Panc1 (cell line): ENCODE measurements at regions not wholly inside any gene's neighbourhood (a gene's known extent, or its start where the extent isn't known, plus 50 kb on each side); places are given as distances from the start of the nearest gene placed in this dataset.
"Not testable (repeated sequence)": the region's sequence is repeated elsewhere in the genome, so short reads cannot be mapped to it uniquely, and the experiment has no call there.

Experiments used
- ATAC-seq: fragments of 200-7000 bp; cut with Tn5 transposase; 2 replicates; pipeline ENCODE4 v1.9.1; 2020; ENCODE audit warnings: mild to moderate bottlenecking, moderate library complexity
- BruUV-seq: library from RNA; stranded (reverse); fragments of 400-500 nt; replicated peaks from 2 replicates; lab custom pipeline; 2021; lab: Mats Ljungman, UMichigan
- CTCF ChIA-PET: fragments of 300-600 bp; sonication (Branson Sonifier 250); formaldehyde crosslinking; loops from one replicate; lab custom pipeline; 2022; ENCODE audit warnings: antibody characterized with exemption; lab: Charles Lee
- POLR2A ChIA-PET: fragments of 300-600 bp; sonication (Branson Sonifier 250); formaldehyde crosslinking; loops from one replicate; lab custom pipeline; 2022; ENCODE audit warnings: antibody characterized with exemption; lab: Charles Lee
- DNase-seq: peaks from one replicate; pipeline ENCODE4 v3.0.0-alpha.2; 2010; ENCODE audit warnings: low read depth, low spot score
- H3K27ac ChIP-seq: 2 replicates; pipeline ENCODE4 v1.5.1; 2011; ENCODE audit warnings: mild to moderate bottlenecking, low read length, inconsistent platforms
- H3K27me3 ChIP-seq: fragments of 200-500 bp; sonication (Bioruptor generic); 2 replicates; pipeline ENCODE4 v1.6.0; 2014; ENCODE audit warnings: low read length, inconsistent platforms; ENCODE audit not compliant: control insufficient read depth, insufficient read depth
- H3K36me3 ChIP-seq: fragments of 200-500 bp; sonication (Bioruptor generic); 2 replicates; pipeline ENCODE4 v1.5.1; 2014; ENCODE audit warnings: inconsistent platforms, mild to moderate bottlenecking, low read length, moderate library complexity; ENCODE audit not compliant: control insufficient read depth, insufficient read depth
- H3K4me1 ChIP-seq: 2 replicates; pipeline ENCODE4 v1.5.1; 2011; ENCODE audit warnings: inconsistent platforms, mild to moderate bottlenecking, low read length, moderate library complexity; ENCODE audit not compliant: control insufficient read depth, insufficient read depth
- H3K4me3 ChIP-seq, 2 experiments: 2 replicates each; pipeline ENCODE4 v1.5.1; 2011 to 2012; ENCODE audit warnings: low read depth in 2 of 2, low read length in 2 of 2, mild to moderate bottlenecking in 2 of 2, inconsistent platforms in 1 of 2, moderate library complexity in 1 of 2
- H3K9me3 ChIP-seq: fragments of 200-500 bp; sonication (Bioruptor generic); 2 replicates; pipeline ENCODE4 v1.5.1; 2014; ENCODE audit warnings: low read depth, mild to moderate bottlenecking, inconsistent platforms, low read length, moderate library complexity; ENCODE audit not compliant: control insufficient read depth, insufficient read depth
- CTCF ChIP-seq: fragments of 450-650 bp; IDR thresholded peaks from 2 replicates; pipeline ENCODE4 v1.5.1; 2017; ENCODE audit warnings: mild to moderate bottlenecking
- POLR2AphosphoS5 ChIP-seq: IDR thresholded peaks from 2 replicates; pipeline ENCODE4 v1.6.1; 2012; ENCODE audit warnings: mild to moderate bottlenecking, low read depth, low read length, moderate library complexity
- REST ChIP-seq, 2 experiments: IDR thresholded peaks; 2 replicates each; pipeline ENCODE4 v1.6.1; 2011 to 2012; ENCODE audit warnings: low read depth in 2 of 2, control low read depth in 1 of 2, low read length in 1 of 2, mild to moderate bottlenecking in 1 of 2, moderate library complexity in 1 of 2; ENCODE audit not compliant: insufficient read depth in 1 of 2
- SIN3A ChIP-seq: IDR thresholded peaks from 2 replicates; pipeline ENCODE4 v1.6.1; 2012; ENCODE audit warnings: low read depth, mild to moderate bottlenecking, low read length, moderate library complexity, borderline replicate concordance; ENCODE audit not compliant: insufficient read depth
- TCF7L2 ChIP-seq: IDR thresholded peaks from 2 replicates; pipeline ENCODE4 v1.6.1; 2011; ENCODE audit warnings: mild to moderate bottlenecking, low read depth, low read length, inconsistent platforms
- in situ Hi-C: cut with HindIII; loops from 2 replicates; pipeline ENCODE4 v1.10.0; 2016; ENCODE audit warnings: low sequenced_read_pairs, low pct_unique_long_range_greater_than_20kb
- intact Hi-C: fragments of 100-400 bp; cut with micrococcal nuclease; formaldehyde crosslinking; loops from one replicate; pipeline ENCODE4 v1.10.0; 2022; ENCODE audit not compliant: unreplicated experiment

DNA sequence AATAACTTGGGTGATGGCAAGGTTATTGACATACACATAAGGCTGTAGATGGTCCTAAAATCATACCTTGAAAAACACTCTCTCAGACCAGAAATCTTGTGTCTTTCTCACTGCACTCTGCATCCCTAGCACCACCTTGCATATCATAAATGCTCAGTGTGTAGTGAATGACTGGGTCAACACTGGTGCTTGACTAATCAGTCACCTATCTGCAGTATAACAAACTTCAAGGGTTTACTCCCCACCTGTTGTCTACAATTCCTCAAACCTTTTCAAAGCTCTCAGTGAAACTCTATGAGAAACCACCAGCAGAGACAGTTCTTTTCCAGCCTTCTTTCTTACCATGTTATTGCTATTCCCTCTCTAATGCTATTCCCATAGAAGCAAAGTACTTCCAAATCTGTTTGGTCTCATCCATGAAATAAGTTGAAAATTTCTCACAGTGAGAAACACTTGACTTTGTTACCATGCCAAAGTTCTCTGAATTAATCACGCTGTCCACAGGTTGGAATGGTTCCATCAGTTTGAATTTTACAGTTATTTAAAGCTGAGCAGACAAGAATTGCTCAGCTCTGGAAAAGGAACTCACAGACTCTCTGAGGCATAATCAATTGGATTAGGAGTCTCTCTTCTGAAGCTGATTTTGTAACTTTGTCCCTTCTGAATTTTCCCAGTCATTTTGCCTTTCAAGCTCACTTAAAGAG is 104.8 kb upstream of the EYA4 start:
- ChIA-PET POLR2A (no interaction called here), CTCF (no interaction called here)
- Histone ChIP-seq H3K9me3 (no peaks in the 10 kb centered on the region), H3K4me3 (no peak overlapping the region), H3K27me3 (no peaks in the 10 kb centered on the region), H3K36me3 (no peaks in the 10 kb centered on the region), H3K4me1 (no peaks in the 10 kb centered on the region), H3K27ac (no peak overlapping the region)
- ATAC-seq (no peak), DNase-seq (no peak)
- in situ Hi-C loops (no loop called here), intact Hi-C loops (no loop called here)
- BruUV-seq, result no TSS peak
- TF ChIP-seq TCF7L2, result no peak
- no peak for TF ChIP-seq SIN3A
- no peak for TF ChIP-seq POLR2AphosphoS5
- TF ChIP-seq CTCF, result no peak
- no peak for TF ChIP-seq REST (IDR thresholded peaks at IDR 0.05; ENCODE audit: insufficient read depth in 1 of 2, low read depth in 2 of 2, low read length in 1 of 2)

GRCh38 chr6:133147470-133148184 is 93.5 kb upstream of the EYA4 start:
- intact Hi-C loops, POLR2A ChIA-PET, in situ Hi-C loops, H3K27ac ChIP-seq, H3K4me3 ChIP-seq, CTCF ChIA-PET, H3K36me3 ChIP-seq, H3K27me3 ChIP-seq, ATAC-seq, BruUV-seq, H3K9me3 ChIP-seq, H3K4me1 ChIP-seq, DNase-seq: not testable (repeated sequence)

DNA sequence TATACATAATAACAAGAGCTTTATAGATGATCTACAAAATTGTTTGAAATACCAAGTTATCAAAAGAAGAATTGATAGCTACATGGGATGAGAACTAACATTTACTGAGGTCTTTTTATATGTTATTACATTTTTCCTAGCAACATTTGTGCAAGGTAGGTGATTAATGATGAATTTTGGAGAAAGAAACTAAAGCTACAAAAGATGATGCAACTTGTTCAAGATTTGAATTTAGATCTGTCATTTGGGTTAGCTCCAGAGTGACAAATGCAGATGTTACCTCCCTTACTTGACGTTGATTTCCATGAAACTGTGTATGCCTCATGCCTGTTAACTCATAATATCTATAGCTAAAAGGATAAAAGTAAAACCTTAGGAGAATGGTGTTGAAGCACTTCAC is 84.5 kb upstream of the EYA4 start:
- no TSS peak for BruUV-seq
- intact Hi-C loops (no loop called here), in situ Hi-C loops (no loop called here)
- no peak for ATAC-seq
- no peaks in the 10 kb centered on the region for H3K9me3 ChIP-seq
- H3K27me3 ChIP-seq, result no peaks in the 10 kb centered on the region
- no peaks in the 10 kb centered on the region for H3K4me1 ChIP-seq
- TF ChIP-seq TCF7L2 (no peak), CTCF (no peak), POLR2AphosphoS5 (no peak), REST (IDR thresholded peaks at IDR 0.05; ENCODE audit: insufficient read depth in 1 of 2, low read depth in 2 of 2, low read length in 1 of 2) (no peak), SIN3A (no peak)
- ChIA-PET POLR2A (no interaction called here), CTCF (no interaction called here)
- no peak overlapping the region for H3K27ac ChIP-seq
- no peak for DNase-seq
- no peak overlapping the region for H3K4me3 ChIP-seq
- no peaks in the 10 kb centered on the region for H3K36me3 ChIP-seq
